Kasumi-1 (cell line): ENCODE measurements at regions not wholly inside any gene's neighbourhood (a gene's known extent, or its start where the extent isn't known, plus 50 kb on each side); places are given as distances from the start of the nearest gene placed in this dataset.

ENCODE experiments used
- DNase-seq, 2 experiments: peaks; one replicate each; lab custom pipeline; 2025; lab: John Stamatoyannopoulos, UW

GRCh38 chr15:87631093-87631492 is 625.4 kb downstream of the NTRK3 start:
- no peak for DNase-seq

DNA sequence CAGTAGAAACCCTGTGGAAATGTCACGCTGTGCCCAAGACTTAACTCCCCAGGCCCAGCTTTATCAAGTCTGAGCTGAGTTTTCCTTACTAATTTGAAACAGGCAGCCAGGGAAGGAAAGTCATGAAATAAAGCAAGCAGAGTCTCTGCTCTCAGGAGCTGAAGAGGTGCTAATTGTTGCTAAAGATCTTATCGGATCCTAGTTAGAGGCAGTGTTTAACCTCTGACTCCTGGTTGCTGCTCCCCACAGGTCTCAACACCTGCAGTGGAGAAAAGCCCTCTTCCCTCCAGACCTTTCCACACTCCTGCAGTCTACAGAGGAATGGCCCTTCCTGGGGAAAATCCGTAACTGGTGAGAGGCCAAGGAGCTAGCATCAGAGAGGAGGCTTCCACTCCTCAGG is 628.2 kb downstream of the NTRK3 start:
- no peak for DNase-seq

GRCh38 chr15:87626860-87627259 is 629.7 kb downstream of the NTRK3 start:
- DNase-seq = no peak

GRCh38 chr15:87623832-87624231 is 632.7 kb downstream of the NTRK3 start:
- no peak for DNase-seq

DNA sequence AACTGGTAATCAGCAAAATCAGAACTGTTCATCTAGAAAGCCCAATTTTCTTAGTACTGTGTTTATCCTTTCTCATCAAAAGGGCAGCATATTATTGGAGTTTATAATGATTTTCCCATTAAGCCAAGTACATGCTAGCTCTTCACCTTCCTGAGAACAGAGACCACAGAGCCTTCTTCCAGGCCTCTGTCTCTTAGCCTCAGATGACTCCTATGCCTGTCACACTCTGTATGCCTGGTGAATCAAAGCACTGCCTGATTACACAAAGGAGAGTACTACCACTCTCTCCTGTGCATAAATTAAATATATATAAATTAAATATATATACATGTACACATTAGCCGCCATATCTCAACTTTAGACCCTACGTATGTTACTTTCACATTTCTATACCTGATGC is 636.1 kb downstream of the NTRK3 start:
- no peak for DNase-seq

GRCh38 chr15:87619161-87619960 is 637.2 kb downstream of the NTRK3 start:
- DNase-seq = no peak

GRCh38 chr15:87618203-87618725 is 638.3 kb downstream of the NTRK3 start:
- no peak for DNase-seq

DNA sequence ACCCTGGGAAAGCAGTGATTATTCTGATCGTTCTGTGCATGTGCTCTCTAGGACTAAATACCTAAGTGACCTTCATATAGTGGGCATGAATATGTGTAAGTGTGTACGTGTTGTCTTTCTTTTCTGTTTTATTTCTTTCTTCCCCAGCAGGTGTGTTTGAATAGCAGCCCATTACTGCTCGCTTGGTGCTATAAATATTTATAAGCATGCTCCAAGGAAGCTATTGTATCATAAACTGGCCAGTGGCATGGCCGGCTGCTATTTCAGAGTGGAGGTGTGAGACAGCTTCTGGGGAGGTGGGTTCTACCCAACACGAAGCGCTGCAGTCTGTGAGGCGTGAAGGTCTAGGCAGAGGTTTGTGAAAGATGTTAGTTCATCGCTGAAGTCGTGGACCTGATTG is 641.8 kb downstream of the NTRK3 start:
- no peak for DNase-seq

- no peak for DNase-seq
These were observed 646.2 kb downstream of the NTRK3 start for GRCh38 chr15:87610366-87610765.

DNA sequence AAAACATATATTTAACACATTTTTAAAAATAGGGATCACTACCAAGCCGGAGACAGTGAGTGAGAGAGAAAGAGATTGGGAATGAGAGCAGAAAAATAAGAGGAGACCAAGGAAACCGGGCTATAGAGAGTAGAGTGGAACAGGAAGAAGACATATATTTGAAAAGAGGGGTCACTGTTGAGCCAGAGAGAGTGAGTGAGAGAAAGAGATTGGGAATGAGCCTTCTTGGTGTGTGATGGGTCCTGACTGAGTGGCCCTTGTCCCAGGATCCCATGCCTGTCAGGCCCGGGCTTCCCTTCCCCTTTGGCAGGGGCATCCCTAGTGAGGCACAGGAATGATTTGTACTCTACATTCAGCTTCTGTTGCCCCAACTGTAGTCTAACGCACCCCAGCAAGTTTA is 646.6 kb downstream of the NTRK3 start:
- DNase-seq = no peak

GRCh38 chr15:87609474-87609873 is 647.1 kb downstream of the NTRK3 start:
- no peak for DNase-seq

DNA sequence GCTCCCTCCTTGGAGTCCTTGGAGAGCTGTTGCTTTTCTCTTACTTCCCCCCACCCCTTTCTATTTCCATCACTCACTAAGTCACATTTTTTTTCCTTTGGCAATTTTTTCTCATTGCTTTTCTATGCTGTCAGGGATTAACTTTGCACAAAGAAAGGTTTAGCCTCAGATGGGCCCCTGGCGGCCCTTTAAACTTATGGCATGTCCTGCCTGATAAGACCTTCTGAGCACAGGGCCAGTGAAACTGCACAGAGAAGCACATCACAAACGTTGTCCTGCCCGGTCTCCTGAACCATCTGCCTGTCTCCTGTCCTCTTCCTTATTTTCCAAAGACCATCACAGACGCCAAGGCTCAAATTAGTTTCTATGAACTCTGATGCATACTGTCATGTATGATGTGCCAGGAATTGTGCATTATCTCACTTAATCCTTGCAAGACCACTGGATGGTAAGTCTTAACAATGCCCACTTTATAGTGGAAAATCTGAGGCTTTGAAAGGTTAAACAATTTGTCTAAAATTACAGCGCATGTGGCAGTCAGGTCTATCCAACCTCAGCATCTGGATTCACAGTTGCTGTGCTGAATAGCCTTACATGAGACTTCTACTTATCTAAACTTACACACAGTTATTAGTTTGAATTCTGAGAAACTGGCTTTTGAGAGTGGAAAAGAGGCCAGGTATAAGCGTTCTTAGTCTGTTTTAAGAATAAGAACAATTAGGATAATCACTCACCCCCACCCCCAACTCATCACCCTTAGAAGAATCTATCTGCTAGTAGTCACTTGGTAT is 648.1 kb downstream of the NTRK3 start:
- no peak for DNase-seq

DNA sequence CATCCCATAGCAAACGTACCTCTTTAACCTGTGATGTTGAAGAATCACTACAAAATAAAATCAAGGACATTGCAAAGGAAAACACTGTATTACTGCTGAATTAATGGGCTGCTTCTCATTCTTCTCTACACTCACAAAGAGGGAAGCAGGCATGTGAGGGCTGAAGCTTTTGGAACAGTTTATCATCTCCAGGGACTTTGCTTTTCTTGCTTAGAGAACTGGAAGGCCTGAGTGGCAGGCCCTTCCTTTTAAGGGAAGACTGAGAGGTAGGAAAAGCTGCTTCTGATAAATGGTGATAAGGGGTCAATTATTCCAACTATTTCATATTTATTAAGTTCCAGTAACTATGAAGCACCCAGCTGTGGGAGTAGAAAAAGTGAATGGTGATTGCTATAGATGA is 649.6 kb downstream of the NTRK3 start:
- no peak for DNase-seq

GRCh38 chr15:87604857-87605446 is 651.6 kb downstream of the NTRK3 start:
- DNase-seq = no peak

DNA sequence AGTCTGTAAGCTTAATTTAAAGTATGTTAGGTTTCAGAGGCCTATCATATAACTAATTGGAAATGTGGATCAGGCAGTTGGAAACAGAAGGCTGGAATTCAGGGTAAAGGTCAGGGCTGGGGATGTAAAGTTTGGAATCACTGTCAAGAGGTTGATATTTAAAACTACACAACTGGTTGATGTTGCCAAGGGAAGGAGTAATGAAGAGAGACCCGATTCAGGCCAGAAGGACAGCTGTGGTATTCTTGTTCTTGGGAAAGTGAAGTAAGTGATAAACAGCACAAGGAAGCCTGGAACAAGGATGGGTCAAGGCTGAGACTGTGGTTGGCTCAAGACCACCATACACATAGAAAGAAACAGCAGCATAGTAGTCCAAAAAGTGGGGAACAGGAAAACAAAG is 654.2 kb downstream of the NTRK3 start:
- DNase-seq = no peak

DNA sequence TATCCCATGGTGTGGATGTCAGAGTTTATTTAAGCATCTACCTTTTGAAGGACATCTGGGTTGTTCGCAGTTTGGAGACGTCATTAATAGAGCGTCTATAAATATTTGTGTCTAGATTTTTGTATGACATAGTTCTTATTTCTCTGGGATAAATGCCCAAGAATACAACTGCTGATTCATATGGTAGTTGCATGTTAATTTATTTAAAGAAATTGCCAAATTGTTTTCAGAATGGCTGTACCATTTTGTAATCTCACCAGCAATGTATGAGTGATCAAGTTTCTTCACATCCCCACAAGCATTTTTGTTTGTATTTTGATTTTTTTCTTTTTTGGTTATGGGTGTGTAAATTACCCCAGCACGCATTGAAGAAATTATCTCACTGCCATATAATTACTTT is 656.9 kb downstream of the NTRK3 start:
- DNase-seq = no peak

DNA sequence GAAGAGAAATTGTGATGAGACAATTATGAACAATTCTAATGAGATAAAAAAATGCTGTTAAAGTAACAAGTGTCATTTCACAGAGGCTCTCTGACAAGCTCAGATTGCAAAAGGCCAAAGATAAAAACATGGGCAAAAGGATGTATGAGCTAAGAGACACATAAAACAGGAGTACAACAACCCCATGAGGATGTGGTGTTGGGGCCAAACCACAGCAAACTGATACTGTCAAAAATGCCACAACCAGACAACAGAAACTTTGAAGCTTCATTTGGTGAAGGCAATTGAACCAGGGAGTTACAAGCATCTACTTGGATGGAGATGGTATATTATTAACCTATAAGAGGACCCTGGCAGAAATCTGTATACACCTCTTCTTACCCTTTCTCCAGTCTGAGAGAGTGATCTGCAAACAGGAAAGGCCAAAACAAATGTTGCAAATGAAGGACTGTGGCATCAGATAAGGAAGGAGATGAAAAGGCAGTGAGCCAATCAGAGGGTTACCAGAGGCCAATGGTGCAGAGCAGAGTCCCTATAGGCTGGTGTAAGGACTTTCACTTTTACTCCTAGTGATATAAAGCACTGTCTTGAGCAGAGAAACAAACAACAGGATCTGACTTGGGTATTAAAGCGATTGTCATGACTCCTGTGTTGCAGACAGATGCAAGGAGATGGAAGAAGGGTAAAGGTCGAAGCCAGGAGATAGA is 659.0 kb downstream of the NTRK3 start:
- DNase-seq = no peak

- DNase-seq = no peak
These were observed 665.0 kb downstream of the NTRK3 start for GRCh38 chr15:87591582-87591981.

- no peak for DNase-seq
These were observed 665.5 kb downstream of the NTRK3 start for GRCh38 chr15:87591042-87591441.

- DNase-seq = no peak
These were observed 667.4 kb downstream of the NTRK3 start for GRCh38 chr15:87589134-87589533.

GRCh38 chr15:87582169-87582568 is 674.4 kb downstream of the NTRK3 start:
- DNase-seq = no peak

- DNase-seq = no peak
These were observed 677.0 kb downstream of the NTRK3 start for GRCh38 chr15:87579537-87579936.
